ENCODE measurements at regions not wholly inside any gene's neighbourhood (a gene's known extent, or its start where the extent isn't known, plus 50 kb on each side); places are given as distances from the start of the nearest gene placed in this dataset.

- Mint-ChIP-seq H3K27me3 (ENCODE audit: insufficient read depth) (no peaks in the 10 kb centered on the region; the same call in 1 of the 2 replicates), H3K4me1 (ENCODE audit: low read depth) (no peaks in the 10 kb centered on the region), H3K4me3 (no peak overlapping the region), H3K36me3 (ENCODE audit: low read depth) (no peaks in the 10 kb centered on the region; the same call in 1 of the 2 replicates), H3K27ac (no peak overlapping the region), H3K9me3 (peaks cover 51% of the 10 kb centered on the region)
- TF ChIP-seq CTCF (IDR thresholded peaks at IDR 0.05) = no peak
- no peak for DNase-seq
These were observed 758.4 kb downstream of the CDH8 start for GRCh38 chr16:61277849-61278248.

- H3K36me3 Mint-ChIP-seq (ENCODE audit: low read depth) = no peaks in the 10 kb centered on the region; the same call in 1 of the 2 replicates
- no peak overlapping the region for H3K4me3 Mint-ChIP-seq
- no peaks in the 10 kb centered on the region for H3K4me1 Mint-ChIP-seq (ENCODE audit: low read depth)
- no peak overlapping the region for H3K27ac Mint-ChIP-seq
- H3K27me3 Mint-ChIP-seq (ENCODE audit: insufficient read depth) = no peaks in the 10 kb centered on the region; the same call in 1 of the 2 replicates
- no peak for DNase-seq
- peaks cover 52% of the 10 kb centered on the region for H3K9me3 Mint-ChIP-seq
- no peak for TF ChIP-seq CTCF (IDR thresholded peaks at IDR 0.05)
These were observed 762.0 kb downstream of the CDH8 start for GRCh38 chr16:61274211-61274610.

- Mint-ChIP-seq H3K4me1 (ENCODE audit: low read depth) (no peaks in the 10 kb centered on the region), H3K4me3 (no peak overlapping the region), H3K9me3 (peaks cover 38% of the 10 kb centered on the region), H3K36me3 (ENCODE audit: low read depth) (no peaks in the 10 kb centered on the region; the same call in 1 of the 2 replicates), H3K27me3 (ENCODE audit: insufficient read depth) (no peaks in the 10 kb centered on the region; the same call in 1 of the 2 replicates), H3K27ac (no peak overlapping the region)
- no peak for TF ChIP-seq CTCF (IDR thresholded peaks at IDR 0.05)
- DNase-seq = no peak
These were observed 765.5 kb downstream of the CDH8 start for GRCh38 chr16:61270726-61271125.

GRCh38 chr16:61263400-61263799, 772.8 kb downstream of the CDH8 start:
- Mint-ChIP-seq H3K36me3 (ENCODE audit: low read depth) (no peaks in the 10 kb centered on the region), H3K4me3 (no peak overlapping the region), H3K4me1 (ENCODE audit: low read depth) (no peaks in the 10 kb centered on the region), H3K9me3 (peaks cover 11% of the 10 kb centered on the region), H3K27ac (no peak overlapping the region), H3K27me3 (ENCODE audit: insufficient read depth) (no peaks in the 10 kb centered on the region)
- no peak for TF ChIP-seq CTCF (IDR thresholded peaks at IDR 0.05)
- DNase-seq = no peak

GRCh38 chr16:61261315-61261714, 774.9 kb downstream of the CDH8 start:
- H3K27ac Mint-ChIP-seq = no peak overlapping the region
- no peak for DNase-seq
- TF ChIP-seq CTCF (IDR thresholded peaks at IDR 0.05) = no peak
- peaks cover 27% of the 10 kb centered on the region for H3K9me3 Mint-ChIP-seq
- no peaks in the 10 kb centered on the region for H3K27me3 Mint-ChIP-seq (ENCODE audit: insufficient read depth)
- no peaks in the 10 kb centered on the region for H3K4me1 Mint-ChIP-seq (ENCODE audit: low read depth)
- no peak overlapping the region for H3K4me3 Mint-ChIP-seq
- no peaks in the 10 kb centered on the region for H3K36me3 Mint-ChIP-seq (ENCODE audit: low read depth)

GRCh38 chr16:61246592-61246991, 789.6 kb downstream of the CDH8 start:
- Mint-ChIP-seq H3K27ac (no peak overlapping the region), H3K4me1 (ENCODE audit: low read depth) (no peaks in the 10 kb centered on the region)

More at GRCh38 chr16:61246592-61246991, 789.6 kb downstream of the CDH8 start:
- no peak for TF ChIP-seq CTCF (IDR thresholded peaks at IDR 0.05)
- Mint-ChIP-seq H3K4me3 (no peak overlapping the region), H3K9me3 (peaks cover 32% of the 10 kb centered on the region), H3K36me3 (ENCODE audit: low read depth) (no peaks in the 10 kb centered on the region), H3K27me3 (ENCODE audit: insufficient read depth) (peaks cover 1% of the 10 kb centered on the region; the same call in 1 of the 2 replicates)
- no peak for DNase-seq
